Osteoblast (primary cell): ENCODE measurements at regions not wholly inside any gene's neighbourhood (a gene's known extent, or its start where the extent isn't known, plus 50 kb on each side); places are given as distances from the start of the nearest gene placed in this dataset.

Experiments used
- DNase-seq: peaks from one replicate; pipeline ENCODE4 v3.0.0; 2011; ENCODE audit warnings: low spot score, mixed read lengths; ENCODE audit not compliant: insufficient read length; ENCODE audit errors: missing footprints
- H2AFZ ChIP-seq: 2 replicates; pipeline ENCODE4 v1.6.0; 2011; ENCODE audit warnings: mild to moderate bottlenecking, low read length
- H3K27ac ChIP-seq: 2 replicates; pipeline ENCODE4 v1.5.1; 2011; ENCODE audit warnings: mild to moderate bottlenecking, low read depth, low read length, moderate library complexity
- H3K27me3 ChIP-seq: 2 replicates; pipeline ENCODE4 v1.6.0; 2012; ENCODE audit warnings: mild to moderate bottlenecking, control low read depth, inconsistent platforms, low read length, moderate library complexity; ENCODE audit not compliant: insufficient read depth
- H3K36me3 ChIP-seq: 2 replicates; pipeline ENCODE4 v1.5.1; 2011; ENCODE audit warnings: mild to moderate bottlenecking, low read length, control low read depth, moderate library complexity; ENCODE audit not compliant: insufficient read depth
- H3K4me1 ChIP-seq: 2 replicates; pipeline ENCODE4 v1.5.1; 2011; ENCODE audit warnings: mild to moderate bottlenecking, low read length, control low read depth, moderate library complexity; ENCODE audit not compliant: insufficient read depth
- H3K4me2 ChIP-seq: 2 replicates; pipeline ENCODE4 v1.6.0; 2011; ENCODE audit warnings: mild to moderate bottlenecking, low read length; ENCODE audit not compliant: insufficient read depth
- H3K4me3 ChIP-seq: fragments of 200-600 bp; sonication (generic); 3 replicates; pipeline ENCODE4 v1.5.1; 2012; ENCODE audit warnings: mild to moderate bottlenecking, low read length, inconsistent platforms; ENCODE audit not compliant: insufficient read depth
- H3K79me2 ChIP-seq: 2 replicates; pipeline ENCODE4 v1.6.0; 2012; ENCODE audit warnings: mild to moderate bottlenecking, low read length, control low read depth, inconsistent platforms; ENCODE audit not compliant: insufficient read depth
- H3K9me3 ChIP-seq: 2 replicates; pipeline ENCODE4 v1.5.1; 2011; ENCODE audit warnings: low read depth, low read length, control low read depth
- H4K20me1 ChIP-seq: 2 replicates; pipeline ENCODE4 v1.6.0; 2012; ENCODE audit warnings: mild to moderate bottlenecking, low read length, control low read depth; ENCODE audit not compliant: insufficient read depth
- CTCF ChIP-seq: IDR thresholded peaks from 2 replicates; pipeline ENCODE4 v1.5.1; 2011; ENCODE audit warnings: mild to moderate bottlenecking, low read depth, low read length, moderate library complexity; ENCODE audit errors: extremely low read depth

GRCh38 chr3:81043009-81043408, 718.4 kb downstream of the GBE1 start:
- H3K36me3 ChIP-seq: no peaks in the 10 kb centered on the region
- no peak overlapping the region for H3K4me2 ChIP-seq
- no peaks in the 10 kb centered on the region for H3K4me1 ChIP-seq
- peaks cover 3% of the 10 kb centered on the region for H3K9me3 ChIP-seq
- no peaks in the 10 kb centered on the region for H3K79me2 ChIP-seq
- H3K27me3 ChIP-seq: no peaks in the 10 kb centered on the region
- DNase-seq: no peak
- no peak overlapping the region for H3K27ac ChIP-seq
- H3K4me3 ChIP-seq: no peak overlapping the region
- no peak for TF ChIP-seq CTCF
- no peaks in the 10 kb centered on the region for H4K20me1 ChIP-seq
- no peak overlapping the region for H2AFZ ChIP-seq

- no peaks in the 10 kb centered on the region for H3K36me3 ChIP-seq
- peaks cover 3% of the 10 kb centered on the region for H3K9me3 ChIP-seq
- no peak for DNase-seq
- H3K4me1 ChIP-seq: no peaks in the 10 kb centered on the region
- no peak for TF ChIP-seq CTCF
- no peaks in the 10 kb centered on the region for H3K79me2 ChIP-seq
- H3K4me2 ChIP-seq: no peak overlapping the region
- no peaks in the 10 kb centered on the region for H4K20me1 ChIP-seq
- H3K4me3 ChIP-seq: no peak overlapping the region
- H3K27ac ChIP-seq: no peak overlapping the region
- H2AFZ ChIP-seq: no peak overlapping the region
- no peaks in the 10 kb centered on the region for H3K27me3 ChIP-seq
Measured at GRCh38 chr3:81041331-81041730, 720.1 kb downstream of the GBE1 start.

- Histone ChIP-seq H3K27me3 (no peaks in the 10 kb centered on the region), H4K20me1 (no peaks in the 10 kb centered on the region), H3K4me2 (no peak overlapping the region), H3K4me3 (no peak overlapping the region), H3K36me3 (no peaks in the 10 kb centered on the region), H2AFZ (no peak overlapping the region), H3K79me2 (no peaks in the 10 kb centered on the region), H3K27ac (no peak overlapping the region), H3K4me1 (no peaks in the 10 kb centered on the region), H3K9me3 (peaks cover 4% of the 10 kb centered on the region)
- TF ChIP-seq CTCF: no peak
- DNase-seq: no peak
Measured at GRCh38 chr3:81040107-81040506, 721.3 kb downstream of the GBE1 start.

DNA sequence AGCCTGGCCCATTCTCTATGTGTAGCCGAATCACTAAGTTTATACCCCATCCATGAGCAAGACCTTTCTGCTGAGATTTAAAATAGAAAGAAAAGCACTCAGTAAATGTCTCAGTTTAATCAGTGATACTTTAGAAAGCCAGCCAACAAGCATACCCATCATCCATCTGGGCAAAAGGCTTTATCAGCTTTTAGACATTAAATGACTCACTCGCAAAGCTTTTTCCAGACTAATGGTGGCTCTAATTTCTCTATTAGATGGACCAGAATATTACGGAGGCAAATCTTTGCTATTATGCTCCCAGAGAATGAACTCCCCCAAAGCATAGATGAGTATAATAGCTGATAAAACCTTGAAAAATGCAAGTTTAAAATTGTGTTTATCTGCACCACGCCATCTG, 727.8 kb downstream of the GBE1 start:
- Histone ChIP-seq H4K20me1 (no peaks in the 10 kb centered on the region), H2AFZ (no peak overlapping the region), H3K27ac (no peak overlapping the region), H3K79me2 (no peaks in the 10 kb centered on the region), H3K9me3 (peaks cover 2% of the 10 kb centered on the region), H3K27me3 (no peaks in the 10 kb centered on the region), H3K36me3 (no peaks in the 10 kb centered on the region), H3K4me2 (no peak overlapping the region), H3K4me1 (no peaks in the 10 kb centered on the region), H3K4me3 (no peak overlapping the region)
- DNase-seq: no peak
- TF ChIP-seq CTCF: no peak
